Kidney (tissue), 13 donors: ENCODE measurements at regions not wholly inside any gene's neighbourhood (a gene's known extent, or its start where the extent isn't known, plus 50 kb on each side); places are given as distances from the start of the nearest gene placed in this dataset.

Experiments used
- DNase-seq, 5 donors: peaks; one replicate each; pipeline ENCODE4 v3.0.0-alpha.2; 2013 to 2020
- FAIRE-seq: peaks from 2 replicates; lab custom pipeline; 2012; peaks lifted over from hg19 to GRCh38; lab: Jason Lieb, UNC
- H3K27ac ChIP-seq, 2 donors: one replicate each; pipeline ENCODE4 v1.7.0; 2013; ENCODE audit warnings: low read depth in 2 of 2, low read length in 2 of 2, inconsistent platforms in 1 of 2
- H3K27me3 ChIP-seq: one replicate; pipeline ENCODE4 v1.7.1; 2013; ENCODE audit warnings: low read length, inconsistent platforms; ENCODE audit not compliant: control insufficient read depth, insufficient read depth
- H3K36me3 ChIP-seq, 3 donors: one replicate each; pipeline versions ENCODE4 v1.7.0 to v1.7.1; 2013; ENCODE audit warnings: low read length in 3 of 3, control low read depth in 1 of 3, inconsistent platforms in 1 of 3; ENCODE audit not compliant: insufficient read depth in 3 of 3, control insufficient read depth in 2 of 3
- H3K4me1 ChIP-seq, 3 donors: one replicate each; pipeline versions ENCODE4 v1.7.0 to v1.7.1; 2013; ENCODE audit warnings: low read length in 3 of 3, inconsistent platforms in 1 of 3, low read depth in 1 of 3; ENCODE audit not compliant: control insufficient read depth in 2 of 3, insufficient read depth in 2 of 3
- H3K4me3 ChIP-seq, 3 donors: one replicate each; pipeline versions ENCODE4 v1.7.0 to v1.8.1; 2013; ENCODE audit warnings: low read length in 3 of 3, control low read depth in 1 of 3, inconsistent platforms in 1 of 3
- H3K9ac ChIP-seq, 3 donors: one replicate each; pipeline versions ENCODE4 v1.7.0 to v1.7.1; 2013; ENCODE audit warnings: low read length in 3 of 3, control low read depth in 1 of 3, inconsistent platforms in 1 of 3
- H3K9me3 ChIP-seq, 3 donors: one replicate each; pipeline versions ENCODE4 v1.7.0 to v1.7.1; 2013; ENCODE audit warnings: low read length in 3 of 3, control low read depth in 1 of 3, inconsistent platforms in 1 of 3; ENCODE audit not compliant: control insufficient read depth in 2 of 3, insufficient read depth in 1 of 3
- intact Hi-C: fragments of 100-400 bp; cut with DNase I; formaldehyde crosslinking; loops from one replicate; pipeline ENCODE4 v1.11.1; 2022
- TF ChIP-seq, protein P1 (sequence below): IDR thresholded peaks from 3 replicates; pipeline ENCODE4 v1.5.1; 2012; ENCODE audit warnings: mild to moderate bottlenecking, moderate library complexity, borderline replicate concordance; ENCODE audit not compliant: insufficient read depth; ENCODE audit errors: extremely low read depth
- donor health status: control.
- donor health status: control.
- donor health status: control.
- donor health status: control.
- donor health status: control.
- donor health status: DM: yes; HTN: yes; CAD: no.
- donor health status: Normal renal cell carcinoma (clear cell type).

DNA sequence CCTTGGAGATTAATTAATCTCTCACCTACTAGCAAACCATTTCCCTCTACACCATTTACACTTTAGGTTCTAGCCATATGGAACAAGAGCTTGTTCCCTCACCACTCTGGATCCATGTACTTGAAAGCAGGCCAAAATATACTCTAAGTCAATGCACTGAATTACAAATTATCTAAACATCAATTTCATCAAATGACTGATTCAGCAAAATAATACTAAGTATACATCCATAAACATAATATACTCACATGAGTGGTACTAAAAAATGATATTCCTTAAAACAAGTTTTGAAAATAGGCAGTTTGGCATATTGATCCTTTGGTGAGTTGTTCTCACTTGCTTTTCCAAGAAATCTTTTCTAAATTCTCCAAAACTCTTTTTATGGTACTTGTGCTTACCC is 459.7 kb upstream of the ZNF385D start:
- H3K9ac ChIP-seq: no peak overlapping the region
- H3K27me3 ChIP-seq: no peaks in the 10 kb centered on the region
- DNase-seq (no peak), FAIRE-seq (no peak)
- TF ChIP-seq, protein P1, sequence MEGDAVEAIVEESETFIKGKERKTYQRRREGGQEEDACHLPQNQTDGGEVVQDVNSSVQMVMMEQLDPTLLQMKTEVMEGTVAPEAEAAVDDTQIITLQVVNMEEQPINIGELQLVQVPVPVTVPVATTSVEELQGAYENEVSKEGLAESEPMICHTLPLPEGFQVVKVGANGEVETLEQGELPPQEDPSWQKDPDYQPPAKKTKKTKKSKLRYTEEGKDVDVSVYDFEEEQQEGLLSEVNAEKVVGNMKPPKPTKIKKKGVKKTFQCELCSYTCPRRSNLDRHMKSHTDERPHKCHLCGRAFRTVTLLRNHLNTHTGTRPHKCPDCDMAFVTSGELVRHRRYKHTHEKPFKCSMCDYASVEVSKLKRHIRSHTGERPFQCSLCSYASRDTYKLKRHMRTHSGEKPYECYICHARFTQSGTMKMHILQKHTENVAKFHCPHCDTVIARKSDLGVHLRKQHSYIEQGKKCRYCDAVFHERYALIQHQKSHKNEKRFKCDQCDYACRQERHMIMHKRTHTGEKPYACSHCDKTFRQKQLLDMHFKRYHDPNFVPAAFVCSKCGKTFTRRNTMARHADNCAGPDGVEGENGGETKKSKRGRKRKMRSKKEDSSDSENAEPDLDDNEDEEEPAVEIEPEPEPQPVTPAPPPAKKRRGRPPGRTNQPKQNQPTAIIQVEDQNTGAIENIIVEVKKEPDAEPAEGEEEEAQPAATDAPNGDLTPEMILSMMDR: no peak
- H3K9me3 ChIP-seq: no peaks in the 10 kb centered on the region
- no peaks in the 10 kb centered on the region for H3K36me3 ChIP-seq
- no peak overlapping the region for H3K27ac ChIP-seq
- no peaks in the 10 kb centered on the region for H3K4me1 ChIP-seq
- H3K4me3 ChIP-seq: no peak overlapping the region
- intact Hi-C loops: no loop called here

DNA sequence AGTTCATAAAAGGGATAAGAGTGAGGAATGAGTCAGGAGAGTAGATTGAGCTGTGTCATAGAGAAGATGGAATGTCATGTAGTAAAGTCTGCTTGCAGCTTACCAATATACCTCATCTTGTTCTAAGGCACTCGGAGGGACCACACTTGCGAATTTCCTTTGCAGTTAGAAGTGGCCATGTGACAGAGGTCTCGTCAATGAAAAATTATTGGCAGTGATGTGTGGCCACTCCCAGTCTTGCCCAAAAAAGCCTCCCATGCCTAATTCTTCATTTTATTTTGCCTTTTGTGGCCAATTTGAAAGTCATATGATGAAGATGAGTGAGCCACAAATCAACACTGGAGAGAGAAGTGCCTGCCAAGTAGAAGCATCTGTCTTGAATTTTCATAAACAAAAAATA is 465.6 kb upstream of the ZNF385D start:
- Histone ChIP-seq H3K27me3 (no peaks in the 10 kb centered on the region), H3K4me1 (no peaks in the 10 kb centered on the region), H3K4me3 (no peak overlapping the region), H3K9ac (no peak overlapping the region), H3K9me3 (no peaks in the 10 kb centered on the region), H3K27ac (no peak overlapping the region), H3K36me3 (no peaks in the 10 kb centered on the region)
- no peak for DNase-seq
- TF ChIP-seq, protein P1: no peak
- no peak for FAIRE-seq
- intact Hi-C loops: no loop called here

GRCh38 chr3:22225161-22225560 is 474.2 kb upstream of the ZNF385D start:
- DNase-seq: no peak
- H3K9ac ChIP-seq: no peak overlapping the region
- intact Hi-C loops: no loop called here
- no peak overlapping the region for H3K27ac ChIP-seq
- no peak for FAIRE-seq
- H3K9me3 ChIP-seq: peaks cover 0 to 9% (median 0%) of the 10 kb centered on the region in 3 donors
- TF ChIP-seq, protein P1: no peak
- H3K36me3 ChIP-seq: no peaks in the 10 kb centered on the region
- H3K27me3 ChIP-seq: no peaks in the 10 kb centered on the region
- no peaks in the 10 kb centered on the region for H3K4me1 ChIP-seq
- H3K4me3 ChIP-seq: no peak overlapping the region

DNA sequence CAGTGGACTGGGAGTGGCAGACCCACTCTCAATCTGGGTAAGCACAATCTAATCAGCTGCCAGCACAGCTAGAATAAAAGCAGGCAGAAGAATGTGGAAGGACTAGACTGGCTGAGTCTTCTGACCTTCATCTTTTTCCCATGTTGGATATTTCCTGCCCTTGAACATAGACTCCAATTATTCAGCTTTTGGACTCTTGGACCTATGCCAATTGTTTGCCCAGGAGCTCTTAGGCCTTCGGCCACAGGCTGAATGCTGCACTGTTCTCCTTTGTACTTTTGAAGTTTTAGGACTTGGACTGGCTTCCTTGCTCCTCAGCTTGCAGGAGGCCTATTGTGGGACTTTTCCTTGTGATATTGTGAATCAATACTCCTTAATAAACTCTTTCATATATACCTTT is 477.7 kb upstream of the ZNF385D start:
- FAIRE-seq: no peak
- no peaks in the 10 kb centered on the region for H3K36me3 ChIP-seq
- intact Hi-C loops: no loop called here
- no peak overlapping the region for H3K4me3 ChIP-seq
- no peaks in the 10 kb centered on the region for H3K27me3 ChIP-seq
- DNase-seq: no peak
- peaks cover 0 to 9% (median 0%) of the 10 kb centered on the region in 3 donors for H3K9me3 ChIP-seq
- H3K27ac ChIP-seq: no peak overlapping the region
- TF ChIP-seq, protein P1: no peak
- H3K9ac ChIP-seq: no peak overlapping the region
- H3K4me1 ChIP-seq: no peaks in the 10 kb centered on the region
